ENCODE measurements at regions not wholly inside any gene's neighbourhood (a gene's known extent, or its start where the extent isn't known, plus 50 kb on each side); places are given as distances from the start of the nearest gene placed in this dataset.
"Not testable (repeated sequence)": the region's sequence is repeated elsewhere in the genome, so short reads cannot be mapped to it uniquely, and the experiment has no call there.

DNA sequence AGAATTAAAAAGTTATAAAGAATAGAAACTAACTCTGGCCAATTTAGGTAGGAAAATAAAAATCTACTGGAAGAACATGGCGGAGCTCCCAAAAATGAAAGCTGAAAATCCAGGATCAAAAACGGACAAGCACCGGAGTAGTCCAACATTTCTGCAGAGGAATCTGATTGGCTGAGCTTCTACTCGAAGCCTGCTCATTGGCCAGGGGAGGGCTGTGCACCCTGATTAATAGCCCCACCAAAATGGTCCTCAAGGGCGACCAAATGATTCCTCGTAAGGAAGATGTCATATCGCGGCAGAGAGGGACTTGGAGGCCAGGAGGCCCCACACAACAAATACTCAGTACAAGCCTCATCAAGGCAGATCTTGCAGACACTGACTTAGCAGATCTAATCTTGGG lies 900.7 kb downstream of the UQCRFS1 start:
- no peak for DNase-seq
- TF ChIP-seq CTCF (IDR thresholded peaks at IDR 0.05): no peak
- ChIA-PET POLR2A (no interaction called here), CTCF (no interaction called here)
- Mint-ChIP-seq H3K36me3 (ENCODE audit: low read depth) (no peaks in the 10 kb centered on the region), H3K4me3 (no peak overlapping the region), H3K9me3 (no peaks in the 10 kb centered on the region), H3K27me3 (no peaks in the 10 kb centered on the region), H3K27ac (no peak overlapping the region), H3K4me1 (no peaks in the 10 kb centered on the region)
- ATAC-seq (ENCODE audit: low read depth): no peak
- intact Hi-C loops (cut with micrococcal nuclease): no loop called here

DNA sequence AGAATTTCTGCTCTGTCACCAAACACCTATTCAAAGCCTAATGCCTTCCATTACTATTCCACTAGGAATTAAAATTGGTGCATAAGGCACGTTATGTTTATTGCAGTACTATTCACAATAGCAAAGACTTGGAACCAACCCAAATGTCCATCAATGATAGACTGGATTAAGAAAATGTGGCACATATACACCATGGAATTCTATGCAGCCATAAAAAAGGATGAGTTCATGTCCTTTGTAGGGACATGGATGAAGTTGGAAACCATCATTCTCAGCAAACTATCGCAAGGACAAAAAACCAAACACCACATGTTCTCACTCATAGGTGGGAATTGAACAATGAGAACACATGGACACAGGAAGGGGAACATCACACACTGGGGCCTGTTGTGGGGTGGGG lies 902.1 kb downstream of the UQCRFS1 start:
- DNase-seq; H3K27me3 Mint-ChIP-seq; H3K36me3 Mint-ChIP-seq (ENCODE audit: low read depth); CTCF ChIA-PET; H3K4me1 Mint-ChIP-seq; H3K9me3 Mint-ChIP-seq; ATAC-seq (ENCODE audit: low read depth); POLR2A ChIA-PET; intact Hi-C loops (cut with micrococcal nuclease); H3K4me3 Mint-ChIP-seq; H3K27ac Mint-ChIP-seq: not testable (repeated sequence)

DNA sequence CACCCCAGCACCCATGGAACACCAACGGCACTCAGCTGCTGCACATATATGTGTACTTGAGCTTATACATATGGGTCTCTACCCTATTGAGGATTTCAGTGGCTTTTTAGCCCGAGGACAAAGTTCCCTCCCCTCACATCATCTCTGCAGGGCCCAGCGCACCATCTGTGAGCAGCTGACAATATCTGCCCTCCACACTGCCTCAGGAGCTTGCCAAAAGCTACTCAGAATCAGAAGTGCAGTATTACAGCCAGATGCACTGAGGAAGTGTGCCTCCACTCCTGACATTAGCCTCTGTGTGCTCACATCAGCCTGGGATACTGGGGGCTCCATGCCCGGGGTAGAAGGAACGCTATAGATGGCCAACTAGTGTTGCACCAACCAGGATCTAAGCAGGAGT lies 903.9 kb downstream of the UQCRFS1 start:
- POLR2A ChIA-PET: no interaction called here
- no peak overlapping the region for H3K4me3 Mint-ChIP-seq
- no peak for TF ChIP-seq CTCF (IDR thresholded peaks at IDR 0.05)
- CTCF ChIA-PET: no interaction called here
- no peaks in the 10 kb centered on the region for H3K36me3 Mint-ChIP-seq (ENCODE audit: low read depth)
- intact Hi-C loops (cut with micrococcal nuclease): no loop called here
- no peaks in the 10 kb centered on the region for H3K27me3 Mint-ChIP-seq
- H3K27ac Mint-ChIP-seq: no peak overlapping the region
- H3K4me1 Mint-ChIP-seq: no peaks in the 10 kb centered on the region
- H3K9me3 Mint-ChIP-seq: peaks cover 7% of the 10 kb centered on the region
- ATAC-seq (ENCODE audit: low read depth) (no peak), DNase-seq (no peak)

DNA sequence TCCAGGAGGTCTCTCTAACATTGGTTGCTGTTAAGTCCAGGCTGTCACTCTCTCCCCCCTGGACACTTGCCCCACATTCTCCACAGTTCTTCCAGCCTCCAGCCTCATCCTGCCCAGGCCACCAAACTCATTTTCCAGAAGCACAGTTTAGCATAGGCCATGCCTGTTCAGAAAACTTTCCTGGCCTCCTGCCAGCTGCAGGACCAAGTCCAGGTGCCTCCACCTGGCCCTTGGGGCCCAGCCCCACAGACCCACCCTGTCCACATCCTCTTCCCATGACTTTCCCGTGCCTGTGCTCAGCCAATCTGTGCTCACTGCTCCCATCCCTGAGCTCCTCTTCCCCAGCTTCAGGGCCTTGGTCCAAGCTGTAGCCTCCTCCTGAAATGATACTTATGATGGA lies 905.0 kb downstream of the UQCRFS1 start:
- ATAC-seq (ENCODE audit: low read depth): no peak
- H3K27ac Mint-ChIP-seq: no peak overlapping the region
- CTCF ChIA-PET: no interaction called here

GRCh38 chr19:28307487-28307886 lies 905.5 kb downstream of the UQCRFS1 start:
- no peak for ATAC-seq (ENCODE audit: low read depth)
- CTCF ChIA-PET: no interaction called here
- TF ChIP-seq CTCF (IDR thresholded peaks at IDR 0.05): no peak
- no peaks in the 10 kb centered on the region for H3K4me1 Mint-ChIP-seq
- no peak for DNase-seq
- no peaks in the 10 kb centered on the region for H3K27me3 Mint-ChIP-seq
- H3K4me3 Mint-ChIP-seq: no peak overlapping the region
- H3K9me3 Mint-ChIP-seq: peaks cover 10% of the 10 kb centered on the region
- no peaks in the 10 kb centered on the region for H3K36me3 Mint-ChIP-seq (ENCODE audit: low read depth)
- no peak overlapping the region for H3K27ac Mint-ChIP-seq
- POLR2A ChIA-PET: no interaction called here
- intact Hi-C loops (cut with micrococcal nuclease): no loop called here

More for the DNA sequence above, 905.0 kb downstream of the UQCRFS1 start:
- TF ChIP-seq CTCF (IDR thresholded peaks at IDR 0.05): no peak
- H3K4me3 Mint-ChIP-seq: no peak overlapping the region
- POLR2A ChIA-PET: no interaction called here
- intact Hi-C loops (cut with micrococcal nuclease): no loop called here
- no peaks in the 10 kb centered on the region for H3K27me3 Mint-ChIP-seq
- H3K36me3 Mint-ChIP-seq (ENCODE audit: low read depth): no peaks in the 10 kb centered on the region
- no peak for DNase-seq
- H3K4me1 Mint-ChIP-seq: no peaks in the 10 kb centered on the region
- peaks cover 7% of the 10 kb centered on the region for H3K9me3 Mint-ChIP-seq

GRCh38 chr19:28305513-28305912 lies 907.4 kb downstream of the UQCRFS1 start:
- TF ChIP-seq CTCF (IDR thresholded peaks at IDR 0.05): no peak
- Mint-ChIP-seq H3K4me3 (no peak overlapping the region), H3K9me3 (peaks cover 10% of the 10 kb centered on the region), H3K27ac (no peak overlapping the region), H3K36me3 (ENCODE audit: low read depth) (no peaks in the 10 kb centered on the region), H3K4me1 (no peaks in the 10 kb centered on the region), H3K27me3 (no peaks in the 10 kb centered on the region)
- ChIA-PET POLR2A (no interaction called here), CTCF (no interaction called here)
- DNase-seq: no peak
- ATAC-seq (ENCODE audit: low read depth): no peak
- intact Hi-C loops (cut with micrococcal nuclease): no loop called here
